Natural killer cell (primary cell): ENCODE measurements at regions not wholly inside any gene's neighbourhood (a gene's known extent, or its start where the extent isn't known, plus 50 kb on each side); places are given as distances from the start of the nearest gene placed in this dataset.

Source experiments
- ATAC-seq, 3 donors: fragments of 150-1000 bp in 2 of 3; fragments of 200-7000 bp in 1 of 3; cut with Tn5 transposase; 1 replicate in 1 of 3; 2 replicates in 2 of 3; pipeline ENCODE4 v1.10.0; 2021; ENCODE audit warnings: mild to moderate bottlenecking in 2 of 3, moderate library complexity in 2 of 3
- DNase-seq, 2 donors: peaks; one replicate each; pipeline versions ENCODE4 v3.0.0 to v3.0.0-alpha.2; 2013 to 2021; ENCODE audit warnings: mixed read lengths in 1 of 2
- H3K27ac ChIP-seq: one replicate; pipeline ENCODE4 v1.5.1; 2013; ENCODE audit warnings: mild to moderate bottlenecking, low read length
- H3K27me3 ChIP-seq: one replicate; pipeline ENCODE4 v1.6.1; 2013; ENCODE audit warnings: low read length; ENCODE audit not compliant: control insufficient read depth, insufficient read depth
- H3K36me3 ChIP-seq: one replicate; pipeline ENCODE4 v1.6.1; 2013; ENCODE audit warnings: low read length; ENCODE audit not compliant: control insufficient read depth, insufficient read depth
- H3K4me1 ChIP-seq: one replicate; pipeline ENCODE4 v1.6.1; 2013; ENCODE audit warnings: low read length; ENCODE audit not compliant: control insufficient read depth, insufficient read depth
- H3K4me3 ChIP-seq: one replicate; pipeline ENCODE4 v1.5.1; 2013; ENCODE audit warnings: low read length
- H3K9me3 ChIP-seq: one replicate; pipeline ENCODE4 v1.6.1; 2013; ENCODE audit warnings: low read length; ENCODE audit not compliant: control insufficient read depth, insufficient read depth
- H3K27ac Mint-ChIP-seq, 2 donors: one replicate each; pipeline ENCODE4 v1.8.0; 2022; ENCODE audit warnings: mild to moderate bottlenecking in 2 of 2, mixed read lengths in 2 of 2, moderate library complexity in 1 of 2
- H3K27me3 Mint-ChIP-seq, 2 donors: one replicate each; pipeline ENCODE4 v1.8.0; 2022; ENCODE audit warnings: low read depth in 2 of 2, mixed read lengths in 2 of 2
- H3K36me3 Mint-ChIP-seq: one replicate; pipeline ENCODE4 v1.8.0; 2022; ENCODE audit warnings: mixed read lengths
- H3K4me1 Mint-ChIP-seq, 2 donors: one replicate each; pipeline ENCODE4 v1.8.0; 2022; ENCODE audit warnings: mixed read lengths in 2 of 2
- H3K4me3 Mint-ChIP-seq: one replicate; pipeline ENCODE4 v1.8.0; 2022; ENCODE audit warnings: mild to moderate bottlenecking, moderate library complexity, mixed read lengths
- H3K9me3 Mint-ChIP-seq, 2 donors: one replicate each; pipeline ENCODE4 v1.8.0; 2022; ENCODE audit warnings: mixed read lengths in 2 of 2
- WGBS: methylation state at CpG from one replicate; pipeline ENCODE4 v1.1.7; 2013; ENCODE audit warnings: missing lambda C conversion rate; ENCODE audit not compliant: insufficient coverage; 5-methylcytosine and 5-hydroxymethylcytosine counted together
- intact Hi-C: fragments of 100-400 bp; cut with micrococcal nuclease; formaldehyde crosslinking; loops from one replicate; pipeline ENCODE4 v1.14.2; 2022
- TF ChIP-seq, protein P1 (sequence below): fragments of 200-600 bp; IDR thresholded peaks from one replicate; pipeline ENCODE4 v1.8.0; 2022; ENCODE audit warnings: antibody characterized with exemption

DNA sequence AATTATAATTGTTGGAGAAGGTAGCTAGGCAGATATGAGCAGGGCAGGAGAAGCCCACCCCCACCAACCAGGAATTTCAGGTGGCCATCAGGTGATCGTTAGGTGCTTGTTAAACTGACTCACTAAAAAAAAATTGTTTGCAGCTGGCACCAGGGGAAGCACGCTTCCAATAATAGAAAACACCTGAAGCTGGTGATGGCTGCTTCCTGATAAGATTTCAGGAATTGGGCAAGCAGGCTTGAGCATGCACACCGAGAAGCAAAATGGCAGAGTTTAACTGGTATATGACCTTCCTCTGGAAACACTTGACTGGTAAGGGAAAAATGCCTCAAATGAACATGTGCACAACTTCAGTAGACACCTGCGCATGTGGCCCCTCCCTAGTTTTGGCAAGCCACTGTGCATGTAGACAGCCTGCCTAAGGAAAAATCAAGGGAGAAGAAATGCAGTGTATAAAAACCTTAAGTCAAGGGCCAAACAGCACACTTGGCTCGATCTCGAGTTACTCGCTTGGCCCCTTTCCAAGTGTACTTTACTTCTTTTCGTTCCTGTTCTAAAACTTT lies 292.8 kb downstream of the CCDC85A start:
- intact Hi-C loops, result no loop called here

DNA sequence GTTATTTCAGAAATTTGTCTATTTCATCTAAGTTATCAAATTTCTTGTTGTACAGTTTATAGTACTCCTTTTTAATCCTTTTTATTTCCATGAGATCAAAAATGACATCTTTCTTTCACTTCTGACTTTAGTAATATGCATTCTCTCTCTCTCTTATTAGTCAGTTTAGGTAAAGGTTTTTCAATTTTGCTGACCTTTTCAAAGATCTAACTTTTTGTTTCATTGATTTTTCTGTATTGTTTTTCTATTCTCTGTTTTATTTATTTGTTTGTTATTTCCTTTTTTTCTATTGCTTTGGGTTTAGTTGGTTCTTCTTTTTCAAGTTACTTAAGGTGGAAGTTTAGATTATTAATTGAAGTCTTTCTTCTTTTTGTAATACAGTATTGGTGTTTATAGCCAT lies 294.2 kb downstream of the CCDC85A start:
- Mint-ChIP-seq H3K27ac (no peak overlapping the region), H3K36me3 (peaks cover 8% of the 10 kb centered on the region), H3K9me3 (peaks cover 5 to 17% of the 10 kb centered on the region in 2 donors), H3K4me3 (no peak overlapping the region), H3K4me1 (no peaks in the 10 kb centered on the region), H3K27me3 (no peaks in the 10 kb centered on the region)
- intact Hi-C loops, result no loop called here
- Histone ChIP-seq H3K36me3 (no peaks in the 10 kb centered on the region), H3K27me3 (no peaks in the 10 kb centered on the region), H3K4me3 (no peak overlapping the region), H3K27ac (no peak overlapping the region), H3K9me3 (peaks cover 15% of the 10 kb centered on the region), H3K4me1 (no peaks in the 10 kb centered on the region)
- DNase-seq (no peak), ATAC-seq (no peak)
- TF ChIP-seq, protein P1, sequence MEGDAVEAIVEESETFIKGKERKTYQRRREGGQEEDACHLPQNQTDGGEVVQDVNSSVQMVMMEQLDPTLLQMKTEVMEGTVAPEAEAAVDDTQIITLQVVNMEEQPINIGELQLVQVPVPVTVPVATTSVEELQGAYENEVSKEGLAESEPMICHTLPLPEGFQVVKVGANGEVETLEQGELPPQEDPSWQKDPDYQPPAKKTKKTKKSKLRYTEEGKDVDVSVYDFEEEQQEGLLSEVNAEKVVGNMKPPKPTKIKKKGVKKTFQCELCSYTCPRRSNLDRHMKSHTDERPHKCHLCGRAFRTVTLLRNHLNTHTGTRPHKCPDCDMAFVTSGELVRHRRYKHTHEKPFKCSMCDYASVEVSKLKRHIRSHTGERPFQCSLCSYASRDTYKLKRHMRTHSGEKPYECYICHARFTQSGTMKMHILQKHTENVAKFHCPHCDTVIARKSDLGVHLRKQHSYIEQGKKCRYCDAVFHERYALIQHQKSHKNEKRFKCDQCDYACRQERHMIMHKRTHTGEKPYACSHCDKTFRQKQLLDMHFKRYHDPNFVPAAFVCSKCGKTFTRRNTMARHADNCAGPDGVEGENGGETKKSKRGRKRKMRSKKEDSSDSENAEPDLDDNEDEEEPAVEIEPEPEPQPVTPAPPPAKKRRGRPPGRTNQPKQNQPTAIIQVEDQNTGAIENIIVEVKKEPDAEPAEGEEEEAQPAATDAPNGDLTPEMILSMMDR, result no peak

More for the DNA sequence above, 292.8 kb downstream of the CCDC85A start:
- no peaks in the 10 kb centered on the region for H3K36me3 ChIP-seq
- Mint-ChIP-seq H3K4me3 (no peak overlapping the region), H3K27ac (no peak overlapping the region), H3K36me3 (peaks cover 8% of the 10 kb centered on the region), H3K9me3 (peaks cover 3 to 17% of the 10 kb centered on the region in 2 donors), H3K4me1 (no peaks in the 10 kb centered on the region), H3K27me3 (no peaks in the 10 kb centered on the region)
- no peak overlapping the region for H3K27ac ChIP-seq
- H3K27me3 ChIP-seq, result no peaks in the 10 kb centered on the region
- TF ChIP-seq, protein P1, result no peak
- 92% methylated on average over 8 of the region's 8 CpGs for WGBS
- H3K4me1 ChIP-seq, result no peaks in the 10 kb centered on the region
- ATAC-seq, result no peak
- DNase-seq, result no peak
- no peak overlapping the region for H3K4me3 ChIP-seq
- peaks cover 15% of the 10 kb centered on the region for H3K9me3 ChIP-seq

DNA sequence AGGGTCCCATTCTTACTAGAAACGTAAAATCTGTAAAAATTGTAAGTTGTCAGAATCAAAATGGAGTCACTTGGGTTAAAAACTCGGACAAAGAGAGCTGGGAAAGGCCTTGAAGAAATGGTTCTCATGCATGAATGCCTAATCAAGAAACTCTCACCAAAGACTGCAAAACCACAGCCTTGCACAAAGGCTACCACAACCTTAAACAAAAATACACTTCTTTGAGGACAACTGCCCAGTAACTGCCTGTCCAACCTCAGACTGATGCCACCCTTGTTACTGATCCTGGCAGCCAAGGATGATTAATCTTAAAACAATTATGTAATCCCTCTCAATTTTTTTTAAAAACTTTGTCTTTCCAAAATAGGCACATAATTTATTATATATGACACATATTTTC lies 299.3 kb downstream of the CCDC85A start:
- 49% methylated on average over 2 of the region's 2 CpGs for WGBS
- Mint-ChIP-seq H3K27me3 (no peaks in the 10 kb centered on the region), H3K4me3 (no peak overlapping the region), H3K9me3 (peaks cover 13 to 16% of the 10 kb centered on the region in 2 donors), H3K27ac (no peak overlapping the region), H3K36me3 (peaks cover 6% of the 10 kb centered on the region), H3K4me1 (no peaks in the 10 kb centered on the region)
- ATAC-seq, result no peak
- H3K4me1 ChIP-seq, result no peaks in the 10 kb centered on the region
- H3K36me3 ChIP-seq, result no peaks in the 10 kb centered on the region
- no peaks in the 10 kb centered on the region for H3K27me3 ChIP-seq
- intact Hi-C loops, result no loop called here
- H3K9me3 ChIP-seq, result peaks cover 11% of the 10 kb centered on the region
- TF ChIP-seq, protein P1, result no peak
- no peak overlapping the region for H3K4me3 ChIP-seq
- no peak for DNase-seq
- no peak overlapping the region for H3K27ac ChIP-seq

DNA sequence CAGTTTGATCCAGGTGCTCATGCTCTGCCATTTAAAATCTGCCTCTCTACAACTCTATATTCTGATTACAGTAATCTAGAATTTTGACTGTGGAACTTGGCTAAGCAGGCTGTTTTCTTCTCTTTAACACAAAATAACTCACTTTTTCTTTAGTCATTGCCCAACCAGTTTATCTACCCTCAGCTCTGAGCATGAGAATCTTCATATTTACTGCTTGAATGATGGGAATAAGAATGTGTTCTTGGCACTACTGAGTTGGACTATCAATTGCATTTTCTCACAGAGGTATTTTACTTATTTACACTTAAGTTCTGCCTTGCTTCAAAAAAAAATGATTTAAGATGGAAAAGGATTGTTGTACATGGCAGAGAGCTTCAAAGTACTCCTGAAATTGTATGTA lies 301.1 kb downstream of the CCDC85A start:
- DNase-seq (no peak), ATAC-seq (no peak)
- Mint-ChIP-seq H3K27me3 (no peaks in the 10 kb centered on the region), H3K9me3 (peaks cover 13 to 16% of the 10 kb centered on the region in 2 donors), H3K36me3 (peaks cover 6% of the 10 kb centered on the region), H3K4me3 (no peak overlapping the region), H3K4me1 (no peaks in the 10 kb centered on the region), H3K27ac (no peak overlapping the region)
- no peak overlapping the region for H3K27ac ChIP-seq
- H3K4me1 ChIP-seq, result no peaks in the 10 kb centered on the region
- no peaks in the 10 kb centered on the region for H3K36me3 ChIP-seq
- TF ChIP-seq, protein P1, result no peak
- H3K9me3 ChIP-seq, result peaks cover 11% of the 10 kb centered on the region
- H3K27me3 ChIP-seq, result no peaks in the 10 kb centered on the region
- H3K4me3 ChIP-seq, result no peak overlapping the region
- intact Hi-C loops, result no loop called here
